ENCODE measurements at regions not wholly inside any gene's neighbourhood (a gene's known extent, or its start where the extent isn't known, plus 50 kb on each side); places are given as distances from the start of the nearest gene placed in this dataset.

DNA sequence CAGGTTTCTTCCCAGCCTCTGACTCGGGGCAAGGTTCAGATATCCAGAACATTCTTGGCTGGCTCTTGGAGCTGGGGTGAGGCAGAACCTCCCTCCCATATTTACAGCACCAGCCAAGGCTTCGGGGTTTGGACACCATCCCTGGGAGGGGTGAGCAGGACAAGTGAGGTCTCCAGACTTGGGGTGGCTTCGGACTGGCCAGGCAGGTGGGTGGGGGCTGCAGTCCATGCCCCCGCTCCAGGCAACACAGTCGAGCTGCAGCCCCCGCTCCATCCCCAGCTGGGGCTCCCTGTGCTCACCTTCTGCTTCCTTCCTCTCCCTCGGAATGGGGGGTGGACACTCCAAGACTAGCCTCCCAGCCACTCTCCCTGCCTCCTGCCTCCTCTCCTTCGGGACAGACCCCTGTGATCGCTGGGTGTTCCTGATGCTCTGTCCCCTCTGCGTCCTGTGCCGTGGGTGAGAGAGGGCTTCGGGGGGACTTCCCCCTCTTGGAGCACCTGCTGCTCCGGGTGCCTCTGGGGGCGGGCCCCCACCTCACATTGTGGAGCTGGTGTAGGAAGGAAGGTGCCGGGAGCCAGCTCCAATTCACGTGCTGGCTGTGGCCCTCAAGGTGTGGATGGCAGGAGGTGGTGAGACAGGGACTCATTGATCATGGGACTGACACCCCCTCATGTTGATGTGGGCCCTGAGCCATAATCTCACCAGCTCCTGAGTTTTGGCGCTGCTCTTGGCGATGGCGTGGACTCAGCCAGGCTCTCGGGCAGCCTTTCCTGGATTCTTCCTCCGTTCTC lies 189.2 kb downstream of the SEC14L1 start:
- TF ChIP-seq, protein P1, sequence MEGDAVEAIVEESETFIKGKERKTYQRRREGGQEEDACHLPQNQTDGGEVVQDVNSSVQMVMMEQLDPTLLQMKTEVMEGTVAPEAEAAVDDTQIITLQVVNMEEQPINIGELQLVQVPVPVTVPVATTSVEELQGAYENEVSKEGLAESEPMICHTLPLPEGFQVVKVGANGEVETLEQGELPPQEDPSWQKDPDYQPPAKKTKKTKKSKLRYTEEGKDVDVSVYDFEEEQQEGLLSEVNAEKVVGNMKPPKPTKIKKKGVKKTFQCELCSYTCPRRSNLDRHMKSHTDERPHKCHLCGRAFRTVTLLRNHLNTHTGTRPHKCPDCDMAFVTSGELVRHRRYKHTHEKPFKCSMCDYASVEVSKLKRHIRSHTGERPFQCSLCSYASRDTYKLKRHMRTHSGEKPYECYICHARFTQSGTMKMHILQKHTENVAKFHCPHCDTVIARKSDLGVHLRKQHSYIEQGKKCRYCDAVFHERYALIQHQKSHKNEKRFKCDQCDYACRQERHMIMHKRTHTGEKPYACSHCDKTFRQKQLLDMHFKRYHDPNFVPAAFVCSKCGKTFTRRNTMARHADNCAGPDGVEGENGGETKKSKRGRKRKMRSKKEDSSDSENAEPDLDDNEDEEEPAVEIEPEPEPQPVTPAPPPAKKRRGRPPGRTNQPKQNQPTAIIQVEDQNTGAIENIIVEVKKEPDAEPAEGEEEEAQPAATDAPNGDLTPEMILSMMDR (IDR thresholded peaks at IDR 0.05): no peak
- TF ChIP-seq POLR2A (IDR thresholded peaks at IDR 0.05) (no peak), POLR2AphosphoS5 (IDR thresholded peaks at IDR 0.05) (no peak), EP300 (IDR thresholded peaks at IDR 0.05) (no peak)

Measured in stomach (tissue), 4 donors.